GM23248 (cell line): ENCODE measurements at regions not wholly inside any gene's neighbourhood (a gene's known extent, or its start where the extent isn't known, plus 50 kb on each side); places are given as distances from the start of the nearest gene placed in this dataset.

ENCODE experiments used
- DNase-seq: peaks from one replicate; pipeline ENCODE4 v3.0.0-alpha.2; 2015
- H2AFZ ChIP-seq: fragments of 200-600 bp; sonication (generic); 2 replicates; pipeline ENCODE4 v1.6.1; 2016; ENCODE audit warnings: antibody characterized with exemption
- H3F3A ChIP-seq: fragments of 200-600 bp; sonication (generic); 2 replicates; pipeline ENCODE4 v1.6.1; 2016; ENCODE audit warnings: mild to moderate bottlenecking, antibody characterized with exemption, mixed run types; ENCODE audit not compliant: insufficient read depth
- H3K27ac ChIP-seq: fragments of 200-600 bp; sonication (generic); 2 replicates; pipeline ENCODE4 v1.5.1; 2016; ENCODE audit warnings: mild to moderate bottlenecking
- H3K27me3 ChIP-seq: fragments of 200-600 bp; sonication (generic); replicated peaks from 2 replicates; pipeline ENCODE4 v1.6.1; 2016; ENCODE audit warnings: mild to moderate bottlenecking; ENCODE audit not compliant: insufficient read depth
- H3K36me3 ChIP-seq: fragments of 200-600 bp; sonication (generic); 2 replicates; pipeline ENCODE4 v1.6.1; 2016; ENCODE audit warnings: low read depth, mild to moderate bottlenecking
- H3K4me1 ChIP-seq: fragments of 200-600 bp; sonication (generic); 2 replicates; pipeline ENCODE4 v1.6.1; 2016; ENCODE audit warnings: mild to moderate bottlenecking; ENCODE audit not compliant: insufficient read depth
- H3K4me2 ChIP-seq: fragments of 200-600 bp; sonication (generic); one replicate; pipeline ENCODE4 v1.6.1; 2016; ENCODE audit warnings: mild to moderate bottlenecking; ENCODE audit not compliant: unreplicated experiment
- H3K4me3 ChIP-seq: fragments of 200-600 bp; sonication (generic); 2 replicates; pipeline ENCODE4 v1.5.1; 2016; ENCODE audit warnings: mild to moderate bottlenecking
- H3K79me2 ChIP-seq: fragments of 200-600 bp; sonication (generic); 2 replicates; pipeline ENCODE4 v1.6.1; 2016; ENCODE audit warnings: mild to moderate bottlenecking; ENCODE audit not compliant: insufficient read depth
- H3K9ac ChIP-seq: fragments of 200-600 bp; sonication (generic); 2 replicates; pipeline ENCODE4 v1.6.1; 2016; ENCODE audit warnings: mild to moderate bottlenecking
- H3K9me2 ChIP-seq: fragments of 200-600 bp; sonication (generic); 2 replicates; pipeline ENCODE4 v1.6.1; 2016; ENCODE audit warnings: mixed run types, mild to moderate bottlenecking, moderate library complexity; ENCODE audit not compliant: insufficient read depth
- H3K9me3 ChIP-seq: fragments of 200-600 bp; sonication (generic); one replicate; pipeline ENCODE4 v1.6.1; 2017; ENCODE audit warnings: low read depth
- H4K20me1 ChIP-seq: fragments of 200-600 bp; sonication (generic); 2 replicates; pipeline ENCODE4 v1.6.0; 2016; ENCODE audit not compliant: insufficient read depth
- EZH2 ChIP-seq: fragments of 200-600 bp; sonication (generic); IDR thresholded peaks from 2 replicates; pipeline ENCODE4 v1.6.1; 2018; ENCODE audit warnings: antibody characterized with exemption, mild to moderate bottlenecking; ENCODE audit not compliant: insufficient read depth, poor library complexity, severe bottlenecking
- EZH2phosphoT487 ChIP-seq: fragments of 200-600 bp; sonication (generic); IDR thresholded peaks from 2 replicates; pipeline ENCODE4 v1.6.1; 2018; ENCODE audit warnings: antibody characterized with exemption, moderate library complexity, mild to moderate bottlenecking, low read depth; ENCODE audit not compliant: insufficient read depth
- WGBS, 2 experiments: methylation state at CpG; one replicate each; pipeline ENCODE4 v1.1.6; 2015 to 2017; ENCODE audit warnings: low lambda C conversion rate in 2 of 2, low coverage in 1 of 2; ENCODE audit errors: missing lambda C conversion rate in 2 of 2; 5-methylcytosine and 5-hydroxymethylcytosine counted together
- in situ Hi-C: fragments of 300-500 bp; cut with MboI; formaldehyde crosslinking; loops from 2 replicates; pipeline ENCODE4 v1.15.0; 2020

DNA sequence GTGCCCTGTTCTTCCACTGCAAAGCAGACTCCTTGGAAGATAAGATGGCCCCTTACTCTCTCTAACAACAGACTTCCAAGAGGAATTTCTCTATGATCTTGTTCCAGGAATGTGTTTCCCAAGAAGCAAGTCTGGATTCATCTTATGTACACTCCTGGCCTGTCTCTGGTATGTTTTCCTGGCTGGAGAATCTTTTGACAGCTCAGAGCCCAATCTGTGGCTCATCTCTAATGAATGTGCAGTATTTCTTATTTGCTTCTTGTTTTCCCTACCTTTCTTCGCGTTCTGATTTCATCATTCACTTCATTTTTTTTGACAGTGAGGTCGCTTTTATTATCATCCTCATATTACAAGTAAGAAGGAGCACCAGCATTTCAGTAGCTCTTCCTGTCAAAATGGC, 53.0 kb upstream of the PITRM1 start:
- peaks cover 55% of the 10 kb centered on the region for H3K4me1 ChIP-seq
- no peaks in the 10 kb centered on the region for H3K79me2 ChIP-seq
- no peaks in the 10 kb centered on the region for H4K20me1 ChIP-seq
- WGBS, 2 experiments: 4 to 5% methylated on average over 3 of the region's 3 CpGs
- peaks cover 55% of the 10 kb centered on the region for H3F3A ChIP-seq
- peak overlapping the region; percentile 40; the same call in 1 of the 2 replicates for H3K4me3 ChIP-seq
- H3K9me2 ChIP-seq: no peaks in the 10 kb centered on the region
- H3K36me3 ChIP-seq: no peaks in the 10 kb centered on the region
- H3K27ac ChIP-seq: peak overlapping the region; percentile 88
- in situ Hi-C loops: loop anchor here (25.0 kb wide), 3 partner anchors 1012 to 1437 kb away; no protein-coding TSS in a partner anchor
- H3K4me2 ChIP-seq: peak overlapping the region; percentile 65
- H3K9me3 ChIP-seq: no peaks in the 10 kb centered on the region
- H2AFZ ChIP-seq: no peak overlapping the region
- peak; percentile 74 for DNase-seq
- TF ChIP-seq EZH2 (no peak), EZH2phosphoT487 (no peak)
- H3K27me3 ChIP-seq: no peaks in the 10 kb centered on the region
- peak overlapping the region; percentile 32 for H3K9ac ChIP-seq

DNA sequence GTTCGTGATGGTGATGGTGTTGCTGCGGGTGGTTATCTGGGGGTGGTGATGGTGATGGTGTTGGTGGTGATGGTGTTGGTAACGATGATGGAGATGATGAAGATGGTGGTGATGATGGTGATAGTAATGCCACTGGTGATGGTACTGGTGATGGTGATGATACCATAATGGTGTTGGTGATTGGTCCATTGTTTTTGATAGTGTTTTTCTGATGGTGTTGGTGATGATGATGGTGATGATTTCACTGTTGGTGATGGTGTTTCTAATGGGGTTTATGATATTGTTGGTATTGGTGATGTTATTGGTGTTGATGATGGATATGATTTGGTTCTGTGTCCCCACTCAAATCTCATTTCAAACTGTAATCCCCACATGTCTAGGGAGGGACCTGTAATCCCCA, 51.7 kb upstream of the PITRM1 start:
- Histone ChIP-seq H3K27me3 (no peaks in the 10 kb centered on the region), H3K4me1 (peaks cover 56% of the 10 kb centered on the region), H3K36me3 (no peaks in the 10 kb centered on the region), H3K9ac (no peak overlapping the region), H4K20me1 (no peaks in the 10 kb centered on the region), H3K4me3 (no peak overlapping the region), H3K9me3 (no peaks in the 10 kb centered on the region), H3K4me2 (no peak overlapping the region), H3F3A (peaks cover 57% of the 10 kb centered on the region), H3K27ac (no peak overlapping the region), H3K79me2 (no peaks in the 10 kb centered on the region), H3K9me2 (no peaks in the 10 kb centered on the region), H2AFZ (no peak overlapping the region)
- in situ Hi-C loops: loop anchor here (25.0 kb wide), 1 partner anchor 1538 kb away; no protein-coding TSS in a partner anchor
- WGBS, 2 experiments: 98% methylated on average over 3 of the region's 3 CpGs
- DNase-seq: no peak
- TF ChIP-seq EZH2 (no peak), EZH2phosphoT487 (no peak)

DNA sequence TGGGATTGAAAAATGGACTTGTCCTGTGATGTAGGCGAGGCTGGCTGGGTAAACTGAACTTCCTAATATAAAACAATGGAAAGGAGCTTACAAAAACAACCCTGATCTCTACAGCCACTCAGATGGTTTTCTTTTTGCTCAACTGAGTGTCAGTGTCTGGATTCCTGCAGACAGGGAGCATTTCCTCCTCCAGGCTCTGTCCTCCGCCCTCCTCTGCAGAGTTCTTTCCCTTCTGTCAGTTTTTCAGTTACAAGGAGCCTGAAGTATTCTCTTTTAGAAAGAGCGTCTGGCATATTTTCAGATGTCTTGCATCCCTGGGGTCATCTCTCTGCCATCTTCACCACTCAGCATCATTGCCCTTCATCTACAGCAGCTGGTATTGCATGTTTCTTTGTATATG, 50.0 kb upstream of the PITRM1 start:
- H3K4me1 ChIP-seq: peaks cover 50% of the 10 kb centered on the region
- in situ Hi-C loops: loop anchor here (25.0 kb wide), 1 partner anchor 1540 kb away; no protein-coding TSS in a partner anchor
- peak overlapping the region; percentile 44 for H3K4me3 ChIP-seq
- H3K36me3 ChIP-seq: no peaks in the 10 kb centered on the region
- H3K4me2 ChIP-seq: peak overlapping the region; percentile 81
- H3K9ac ChIP-seq: peak overlapping the region; percentile 53
- no peaks in the 10 kb centered on the region for H3K9me2 ChIP-seq
- WGBS, 2 experiments: 48% methylated on average over 3 of the region's 3 CpGs
- H3K27ac ChIP-seq: peak overlapping the region; percentile 59
- peaks cover 48% of the 10 kb centered on the region for H3F3A ChIP-seq
- no peaks in the 10 kb centered on the region for H3K9me3 ChIP-seq
- peak overlapping the region; percentile 53 for H2AFZ ChIP-seq
- no peaks in the 10 kb centered on the region for H3K27me3 ChIP-seq
- no peaks in the 10 kb centered on the region for H4K20me1 ChIP-seq
- DNase-seq: peak; percentile 25
- no peak for TF ChIP-seq EZH2
- TF ChIP-seq EZH2phosphoT487: no peak
- no peaks in the 10 kb centered on the region for H3K79me2 ChIP-seq
